Anterior cingulate cortex (tissue), 58 donors: ENCODE measurements at regions not wholly inside any gene's neighbourhood (a gene's known extent, or its start where the extent isn't known, plus 50 kb on each side); places are given as distances from the start of the nearest gene placed in this dataset.
"Not testable (repeated sequence)": the region's sequence is repeated elsewhere in the genome, so short reads cannot be mapped to it uniquely, and the experiment has no call there.

Experiments used
- DNase-seq, 58 donors: peaks; one replicate each; lab custom pipeline; 2025; lab: John Stamatoyannopoulos, UW

DNA sequence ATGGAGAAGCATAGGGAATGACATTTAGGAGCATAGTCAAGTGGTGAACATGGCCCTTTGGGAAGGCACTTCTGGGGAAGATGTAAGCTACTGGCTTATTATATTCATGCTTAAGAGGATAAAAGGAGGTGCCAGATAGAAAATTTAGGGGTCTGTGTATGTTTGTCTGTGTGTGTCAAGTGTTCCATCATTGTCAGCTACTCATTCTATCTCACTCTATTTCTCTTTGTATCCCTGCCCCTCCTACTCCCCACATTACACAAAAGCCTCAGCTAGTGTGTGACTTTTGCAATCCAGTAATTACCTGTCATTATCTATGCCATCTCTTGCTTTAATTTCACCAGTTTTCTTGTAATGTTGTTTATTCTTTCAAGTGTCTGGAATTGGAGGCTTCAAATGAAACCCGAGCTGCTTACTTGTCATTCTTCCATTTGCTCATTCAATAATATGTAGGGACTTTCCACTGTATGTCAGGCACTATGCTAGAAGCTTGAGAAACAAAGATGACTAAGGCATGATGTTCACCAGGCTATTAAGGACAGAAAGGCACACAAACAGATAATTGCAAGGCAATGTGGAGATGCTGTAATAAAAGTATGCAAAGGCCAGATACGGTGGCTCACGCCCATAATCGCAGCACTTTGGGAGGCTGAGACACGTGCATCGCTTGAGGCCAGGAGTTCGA is 229.8 kb upstream of the TEX13C start:
- no peak for DNase-seq

DNA sequence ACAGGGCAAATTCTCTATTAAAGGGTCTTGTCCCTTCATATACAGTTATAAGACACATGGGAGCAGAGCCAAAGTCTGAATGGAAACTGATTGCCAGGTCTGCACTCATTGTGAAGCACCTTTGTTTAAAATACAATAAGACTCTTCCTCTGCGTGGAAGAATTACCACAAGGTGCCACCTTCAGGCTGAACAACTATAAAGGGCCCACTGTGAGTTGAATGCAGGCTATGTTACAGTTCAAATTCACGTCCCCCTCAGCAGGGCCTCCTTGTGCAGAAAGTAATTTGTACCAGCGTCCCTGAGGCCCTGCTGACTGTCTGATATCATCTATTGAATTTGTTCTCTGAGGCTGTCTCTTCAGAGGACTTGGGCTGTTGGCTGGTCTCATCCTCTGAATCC is 225.8 kb upstream of the TEX13C start:
- DNase-seq, result no peak

DNA sequence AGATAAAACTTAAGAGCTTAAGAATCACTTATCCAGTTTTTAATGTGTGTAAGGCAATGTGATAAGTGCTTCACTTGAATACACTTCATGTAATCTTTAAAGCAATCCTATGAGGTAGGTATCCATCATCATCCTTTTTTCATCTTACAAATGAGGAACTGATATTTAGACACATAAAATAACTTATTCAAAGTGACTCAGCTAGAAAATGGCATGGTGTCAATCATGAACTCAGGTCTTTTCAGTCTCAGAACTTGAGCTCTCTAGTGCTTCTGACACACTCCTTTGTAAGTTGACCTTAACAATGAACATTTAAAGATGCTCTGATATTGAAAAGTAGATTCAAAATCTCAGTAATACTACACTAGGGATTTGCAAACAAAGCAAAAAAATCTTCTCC is 224.8 kb upstream of the TEX13C start:
- no peak for DNase-seq

DNA sequence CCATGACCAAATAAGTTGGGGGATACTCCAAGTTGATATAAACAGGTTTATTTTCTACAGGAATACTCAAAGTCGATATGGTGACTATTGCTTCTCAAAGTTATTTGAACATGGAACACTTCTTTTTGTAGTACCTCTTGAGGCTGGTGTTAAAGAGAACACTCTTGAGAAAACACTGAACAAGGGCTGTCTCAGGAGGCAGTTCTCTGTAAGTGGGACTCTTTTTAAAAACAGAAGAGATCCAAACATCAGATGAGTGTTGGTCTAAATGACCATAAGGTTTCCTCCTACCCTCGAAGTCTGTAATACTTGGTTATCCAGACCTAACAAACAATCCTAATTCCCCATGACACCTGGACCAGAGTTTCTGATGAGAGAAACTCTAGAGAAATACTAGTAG is 223.2 kb upstream of the TEX13C start:
- DNase-seq, result no peak

DNA sequence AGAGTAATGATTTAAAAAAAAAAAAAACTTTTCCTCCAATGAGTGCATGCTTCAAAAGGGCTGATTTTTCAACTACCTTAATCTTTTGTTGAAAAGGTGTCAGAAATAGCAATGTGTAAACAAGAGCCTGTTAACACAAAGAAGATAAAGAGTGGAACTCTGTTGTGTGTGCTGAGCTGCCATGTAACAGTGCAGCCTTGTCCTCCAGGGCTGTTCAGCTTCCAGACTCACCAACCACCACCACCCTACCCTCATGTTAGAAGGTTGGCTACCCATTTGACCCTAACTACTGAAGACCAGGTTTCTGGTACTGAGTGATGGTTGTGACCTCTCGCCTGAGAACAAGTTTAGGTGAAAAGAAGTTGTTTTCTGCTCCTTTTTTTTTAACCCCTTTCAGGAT is 222.8 kb upstream of the TEX13C start:
- DNase-seq, result no peak

DNA sequence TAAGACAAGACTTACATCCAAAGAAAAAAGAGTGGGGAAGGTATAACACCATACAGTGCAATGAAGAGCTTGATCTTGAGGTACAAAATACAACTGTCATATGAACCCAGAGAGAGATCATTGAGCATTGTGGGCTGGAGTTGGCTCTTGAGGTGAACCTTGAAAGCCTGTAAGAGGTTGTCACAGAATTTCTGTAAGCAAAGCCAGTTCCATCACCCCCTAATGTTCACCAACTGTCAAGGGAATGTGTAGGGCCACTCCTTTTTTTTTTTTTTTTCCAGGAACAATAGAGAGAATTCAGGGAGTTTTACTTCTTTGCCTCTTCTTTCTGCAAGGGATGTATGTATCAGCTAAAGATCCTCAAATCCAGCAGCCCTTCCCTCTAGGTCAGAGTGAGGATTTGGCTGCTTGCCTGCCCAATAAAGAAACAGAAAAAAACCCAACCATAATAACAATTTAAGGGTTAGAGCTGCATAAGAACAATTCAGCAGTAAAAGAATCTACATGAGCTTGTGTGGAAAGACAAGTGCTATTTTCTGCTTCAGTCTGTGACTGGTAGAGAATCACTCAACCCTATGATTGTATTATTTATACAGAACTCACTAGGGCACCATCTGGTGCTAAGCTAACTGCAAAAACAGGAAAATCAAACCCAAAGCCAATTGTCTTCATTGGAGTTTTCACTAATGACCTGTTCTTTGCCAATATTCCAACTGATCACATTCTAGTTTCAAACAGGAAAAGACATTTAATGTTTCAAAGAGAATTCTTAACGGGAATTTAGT is 217.5 kb upstream of the TEX13C start:
- no peak for DNase-seq

DNA sequence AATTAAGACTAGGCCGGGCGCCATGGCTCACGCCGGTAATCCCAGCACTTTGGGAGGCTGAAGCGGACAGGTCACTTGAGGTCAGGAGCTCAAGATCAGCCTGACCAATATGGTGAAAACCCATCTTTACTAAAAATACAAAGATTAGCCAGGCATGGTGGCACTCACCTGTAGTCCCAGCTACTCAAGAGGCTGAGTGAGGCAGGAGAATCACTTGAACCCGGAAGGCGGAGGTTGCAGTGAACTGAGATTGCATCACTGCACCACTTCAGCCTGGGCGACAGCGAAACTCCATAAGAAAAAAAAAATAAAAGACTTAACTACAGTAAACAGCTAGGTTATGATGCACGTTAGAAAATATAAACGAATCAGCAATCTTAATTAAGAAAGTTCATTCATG is 216.0 kb upstream of the TEX13C start:
- DNase-seq, result no peak

DNA sequence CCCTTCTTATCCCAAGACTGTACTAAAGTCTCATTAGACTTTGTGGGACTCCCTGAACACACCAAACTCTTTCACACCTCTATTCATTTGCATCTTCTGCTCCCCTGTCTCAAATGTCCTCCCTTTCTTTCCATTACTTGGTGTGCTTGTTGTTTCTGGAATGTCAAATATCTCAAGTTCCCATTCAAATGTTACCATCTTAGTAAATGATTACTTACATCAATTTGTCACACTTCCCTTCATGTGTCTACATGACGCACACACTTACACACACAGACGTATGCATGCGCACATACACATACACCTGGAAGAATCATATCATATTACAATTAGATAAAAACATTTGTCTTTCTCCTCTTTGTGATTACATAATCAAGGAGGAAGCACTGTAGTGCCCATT is 210.8 kb upstream of the TEX13C start:
- no peak for DNase-seq

DNA sequence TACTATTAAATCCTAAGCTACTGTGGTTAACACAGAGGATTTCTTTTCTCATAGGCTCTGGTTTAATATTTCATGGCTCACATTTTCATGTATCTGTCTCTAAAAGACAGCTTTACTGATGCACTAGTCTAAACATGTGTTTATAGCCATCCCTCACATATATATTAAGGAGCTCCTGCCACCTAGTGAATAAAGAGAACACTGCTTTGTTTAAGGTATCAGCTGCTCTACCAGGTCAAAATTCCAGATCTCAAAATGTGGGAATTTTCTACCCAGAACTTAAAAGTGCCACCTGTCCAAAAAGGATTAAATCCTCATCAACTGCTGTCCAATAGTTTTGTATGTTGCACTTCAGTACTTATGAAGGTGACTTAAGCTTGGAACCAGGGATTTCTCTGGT is 188.5 kb upstream of the TEX13C start:
- no peak for DNase-seq

DNA sequence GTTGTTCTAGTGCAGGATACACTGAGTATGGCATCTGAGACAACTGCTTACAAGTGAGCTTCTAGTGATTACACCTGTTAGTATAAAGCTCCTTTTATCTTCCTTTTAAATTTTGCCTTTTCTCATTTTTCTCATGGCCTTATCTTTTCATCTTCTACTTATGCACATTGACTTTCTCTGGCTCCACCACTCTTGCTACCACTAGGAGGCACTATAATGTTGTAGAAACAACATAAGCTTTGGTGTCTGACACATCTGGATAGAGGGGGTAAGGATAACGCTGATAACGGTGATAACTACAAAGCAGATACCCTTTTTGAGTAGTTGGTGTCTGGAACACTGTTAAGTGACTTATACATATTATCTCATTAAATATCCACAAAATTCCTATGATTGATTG is 187.4 kb upstream of the TEX13C start:
- DNase-seq, result no peak

DNA sequence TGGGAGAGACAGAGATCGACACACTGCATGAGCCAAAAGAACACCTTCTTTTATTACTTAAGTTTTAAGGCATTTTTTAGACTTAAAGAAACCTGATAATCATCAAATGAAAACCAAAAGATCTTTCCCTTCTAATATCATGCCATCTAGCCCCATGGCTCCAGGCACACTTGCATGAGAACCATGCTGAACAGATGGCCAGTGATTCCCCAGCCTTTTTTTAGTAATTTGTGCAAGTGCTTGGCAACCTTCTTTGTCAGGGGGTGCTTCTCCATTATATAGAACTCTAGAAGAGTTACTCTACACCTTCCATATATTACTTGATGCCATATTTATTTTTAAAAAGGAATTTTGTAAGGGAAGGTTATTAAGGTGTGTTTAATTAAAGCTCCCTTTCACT is 182.2 kb upstream of the TEX13C start:
- DNase-seq, result no peak

DNA sequence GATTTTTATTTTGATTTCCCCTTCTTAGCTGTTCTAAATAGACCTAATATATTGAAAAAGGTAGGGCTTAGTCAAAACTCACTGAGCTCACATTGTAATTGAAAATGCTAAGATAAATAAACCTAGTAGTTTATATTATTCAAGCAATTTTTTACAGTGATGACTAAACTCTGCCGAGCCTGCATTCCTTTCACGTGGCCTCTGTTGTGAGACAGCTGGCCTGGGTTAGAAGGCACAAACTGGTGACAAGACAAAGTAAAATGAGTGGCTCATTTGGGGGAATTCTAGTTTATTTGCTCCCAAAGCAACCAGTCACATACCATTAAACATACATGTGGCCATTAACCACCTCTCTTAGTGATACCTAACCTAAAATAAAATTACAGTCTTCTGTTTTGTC is 169.4 kb upstream of the TEX13C start:
- no peak for DNase-seq

DNA sequence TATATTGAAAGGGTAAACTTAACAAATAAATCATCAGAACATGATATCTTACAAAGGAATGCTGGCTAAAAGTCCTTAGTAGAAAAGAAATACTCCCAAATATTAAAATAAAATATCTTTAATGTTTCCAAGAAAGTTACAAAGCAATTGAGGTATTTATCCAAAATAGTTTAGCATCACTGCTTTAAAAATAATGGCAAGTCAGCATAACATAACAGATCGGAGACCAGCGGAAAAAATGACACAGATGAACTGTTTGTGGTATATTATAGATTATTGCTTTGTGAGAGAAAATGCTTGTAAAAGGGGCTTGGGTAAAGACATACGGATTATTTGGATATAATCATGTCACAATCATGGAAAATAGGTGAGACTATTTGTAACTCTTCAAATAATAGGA is 168.5 kb upstream of the TEX13C start:
- DNase-seq, result no peak

DNA sequence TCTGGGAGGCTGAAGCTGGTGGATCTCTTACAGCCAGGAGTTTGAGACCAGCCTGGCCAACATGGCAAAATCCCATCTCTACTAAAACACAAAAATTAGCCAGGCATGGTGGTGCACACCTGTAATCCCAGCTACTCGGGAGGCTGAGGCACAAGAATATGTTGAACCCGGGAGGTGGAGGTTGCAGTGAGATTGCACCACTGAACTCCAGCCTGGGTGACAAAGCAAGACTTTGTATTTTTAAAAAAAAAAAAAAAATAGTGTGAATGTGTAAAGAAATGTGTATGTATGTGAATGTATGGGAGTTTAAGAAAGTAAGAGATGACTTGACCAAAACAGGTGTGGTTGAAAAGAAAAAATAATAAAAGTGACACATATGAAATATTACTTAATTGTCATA is 167.7 kb upstream of the TEX13C start:
- no peak for DNase-seq

DNA sequence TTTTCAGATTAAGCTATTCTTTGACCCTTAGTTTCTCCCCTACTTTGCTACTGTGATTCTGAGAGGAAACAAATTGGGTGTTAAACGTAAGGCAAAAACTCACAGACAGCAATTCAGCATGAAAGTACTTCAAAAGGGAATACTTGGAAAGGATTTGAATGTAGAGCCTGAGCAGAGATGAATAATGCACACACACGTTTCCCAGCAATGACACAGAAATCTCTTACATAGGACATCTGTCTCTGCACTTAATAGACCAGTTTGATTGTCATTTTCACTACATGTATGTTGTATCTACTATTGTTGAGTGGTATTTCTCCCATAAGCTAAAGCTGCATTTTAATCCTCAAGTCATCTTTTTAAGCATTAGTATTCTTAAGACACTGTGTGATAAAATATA is 166.1 kb upstream of the TEX13C start:
- no peak for DNase-seq

DNA sequence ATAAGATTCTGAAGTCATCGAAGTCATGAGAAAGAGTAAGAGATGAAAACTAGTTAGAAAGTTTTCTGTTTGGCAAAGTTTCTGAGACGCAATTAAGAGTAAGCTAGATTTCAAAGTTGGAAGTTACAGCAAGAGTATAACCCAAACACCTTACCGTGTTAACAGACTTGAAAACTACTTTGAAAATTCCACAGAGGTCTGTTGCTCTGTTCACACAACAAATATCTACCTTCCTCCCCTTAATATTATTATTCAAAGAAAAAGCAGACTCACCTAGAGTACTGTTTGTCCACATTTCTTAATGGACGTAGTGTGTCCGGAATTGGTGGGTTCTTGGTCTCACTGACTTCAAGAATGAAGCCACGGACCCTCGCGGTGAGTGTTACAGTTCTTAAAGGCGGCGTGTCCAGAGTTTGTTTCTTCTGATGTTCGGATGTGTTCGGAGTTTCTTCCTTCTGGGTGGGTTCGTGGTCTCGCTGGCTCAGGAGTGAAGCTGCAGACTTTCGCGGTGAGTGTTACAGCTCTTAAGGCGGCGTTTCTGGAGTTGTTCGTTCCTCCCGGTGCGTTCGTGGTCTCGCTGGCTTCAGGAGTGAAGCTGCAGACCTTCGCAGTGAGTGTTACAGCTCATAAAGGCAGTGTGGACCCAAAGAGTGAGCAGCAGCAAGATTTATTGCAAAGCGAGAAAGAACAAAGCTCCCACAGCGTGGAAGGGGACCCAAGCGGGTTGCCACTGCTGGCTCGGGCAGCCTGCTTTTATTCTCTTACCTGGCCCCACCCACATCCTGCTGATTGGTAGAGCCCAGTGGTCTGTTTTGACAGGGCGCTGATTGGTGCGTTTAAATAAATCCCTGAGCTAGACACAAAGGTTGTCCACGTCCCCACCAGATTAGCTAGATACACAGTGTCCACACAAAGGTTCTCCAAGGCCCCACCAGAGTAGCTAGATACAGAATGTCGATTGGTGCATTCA is 165.1 kb upstream of the TEX13C start:
- not testable (repeated sequence) for DNase-seq

DNA sequence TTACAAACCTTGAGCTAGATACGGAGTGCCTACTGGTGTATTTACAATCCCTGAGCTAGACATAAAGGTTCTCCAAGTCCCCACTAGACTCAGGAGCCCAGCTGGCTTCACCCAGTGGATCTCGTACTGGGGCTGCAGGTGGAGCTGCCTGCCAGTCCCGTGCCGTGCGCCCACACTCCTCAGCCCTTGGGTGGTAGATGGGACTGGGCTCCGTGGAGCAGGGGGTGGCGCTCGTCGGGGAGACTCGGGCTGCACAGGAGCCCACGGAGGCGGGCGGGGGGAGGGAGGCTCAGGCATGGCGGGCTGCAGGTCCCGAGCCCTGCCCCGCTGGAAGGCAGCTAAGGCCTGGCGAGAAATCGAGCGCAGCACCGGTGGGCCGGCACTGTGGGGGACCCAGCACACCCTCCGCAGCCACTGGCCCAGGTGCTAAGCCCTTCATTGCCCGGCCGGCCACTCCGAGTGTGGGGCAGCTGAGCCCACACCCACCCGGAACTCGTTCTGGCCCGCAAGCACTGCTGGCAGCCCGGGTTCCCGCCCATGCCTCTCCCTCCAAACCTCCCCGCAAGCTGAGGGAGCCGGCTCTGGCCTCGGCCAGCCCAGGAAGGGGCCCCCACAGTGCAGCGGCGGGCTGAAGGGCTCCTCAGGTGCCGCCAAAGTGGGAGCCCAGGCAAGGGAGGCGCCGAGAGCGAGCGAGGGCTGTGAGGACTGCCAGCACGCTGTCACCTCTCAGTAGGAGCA is 164.2 kb upstream of the TEX13C start:
- not testable (repeated sequence) for DNase-seq

DNA sequence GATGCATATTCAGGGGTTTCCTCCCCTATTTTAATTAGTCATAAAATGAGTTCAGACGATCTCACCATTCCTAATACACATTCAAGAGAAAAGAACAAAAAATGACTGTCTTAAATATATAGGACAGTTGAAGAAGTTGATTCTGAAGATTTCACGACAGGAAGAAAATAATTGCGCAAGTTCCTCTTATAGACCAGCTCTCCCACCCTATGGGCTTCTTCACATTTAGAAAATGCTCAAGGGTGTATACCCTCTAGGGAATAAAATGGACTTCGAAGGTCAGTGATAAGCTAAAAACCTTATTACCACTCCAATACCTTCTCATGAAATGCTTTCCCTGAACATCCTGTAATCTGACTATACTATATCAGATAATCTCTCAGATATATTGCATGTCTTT is 149.2 kb upstream of the TEX13C start:
- no peak for DNase-seq

DNA sequence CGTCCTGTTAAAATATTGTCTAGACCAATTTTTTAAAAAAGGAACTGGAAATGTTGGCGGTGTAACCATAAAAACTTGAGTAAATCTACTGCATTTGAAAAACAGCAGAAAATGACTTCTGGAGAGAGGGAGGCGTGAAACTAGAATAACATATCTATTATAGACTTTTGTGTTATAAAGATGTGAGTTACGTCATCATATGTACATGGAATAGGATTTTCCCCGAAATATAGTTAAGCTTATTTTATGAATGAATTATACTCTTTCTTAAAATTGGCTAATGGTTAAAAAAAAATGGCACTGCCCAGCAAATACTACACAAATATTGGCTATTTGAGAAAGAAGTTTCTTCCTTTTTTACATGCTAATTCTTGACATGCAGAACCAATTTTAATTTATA is 147.1 kb upstream of the TEX13C start:
- DNase-seq, result no peak

DNA sequence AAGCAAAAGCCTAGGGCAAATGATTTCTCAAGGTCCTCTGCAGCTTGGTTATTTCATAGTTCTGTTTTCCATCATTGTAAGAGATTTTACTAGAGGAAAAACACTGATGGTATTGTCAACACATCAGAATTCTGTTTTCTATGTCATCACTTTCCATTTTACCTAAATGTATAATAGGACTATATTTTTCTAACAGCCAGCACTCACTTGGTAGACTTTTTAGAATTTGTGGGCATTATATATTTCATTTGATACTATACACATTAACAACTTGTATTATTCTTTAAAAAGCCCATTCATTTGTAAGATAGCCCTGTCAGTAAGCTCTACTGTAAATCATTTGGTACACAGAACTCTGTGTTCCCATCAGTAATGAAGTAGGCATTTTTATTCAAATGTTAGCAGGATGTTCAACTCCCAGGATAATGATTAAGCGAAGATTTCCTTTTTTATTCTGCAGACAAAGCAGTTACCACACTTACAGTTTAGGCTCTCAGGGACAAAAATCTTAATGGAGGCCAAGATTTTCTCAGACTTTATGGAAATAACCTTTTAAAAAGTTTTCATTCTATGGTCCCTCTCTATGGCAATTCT is 143.6 kb upstream of the TEX13C start:
- DNase-seq, result no peak
